ENCODE measurements at regions not wholly inside any gene's neighbourhood (a gene's known extent, or its start where the extent isn't known, plus 50 kb on each side); places are given as distances from the start of the nearest gene placed in this dataset.

DNA sequence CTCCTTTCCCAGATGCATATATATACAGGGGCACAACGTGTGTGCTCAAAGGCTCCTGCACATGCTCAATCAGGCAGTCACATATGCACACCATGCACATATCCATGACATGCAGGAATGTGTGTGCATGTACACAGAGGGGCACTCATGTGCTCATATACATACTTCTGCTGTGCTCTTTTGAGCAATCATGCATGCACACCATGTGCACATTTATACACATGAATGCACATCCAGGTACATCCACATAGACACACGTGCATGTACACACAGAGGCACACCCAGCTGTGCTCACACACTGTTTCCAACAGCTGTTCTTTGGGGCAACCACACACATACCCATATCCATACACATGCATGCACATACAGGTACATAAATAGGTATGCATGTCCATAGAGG is 165.3 kb downstream of the SALL1 start:
- Histone ChIP-seq H3K36me3 (replicated peaks; ENCODE audit: low read depth, low read length) (no peaks in the 10 kb centered on the region), H3K27me3 (ENCODE audit: low read depth, low read length) (peaks cover 8% of the 10 kb centered on the region; the same call in 1 of the 2 replicates), H3K4me3 (ENCODE audit: low read length) (no peak overlapping the region), H2AFZ (ENCODE audit: low read depth, low read length) (no peak overlapping the region), H3K4me1 (ENCODE audit: low read length) (peaks cover 23% of the 10 kb centered on the region), H3K4me2 (ENCODE audit: low read length) (no peak overlapping the region), H3K9me3 (ENCODE audit: insufficient read depth, low read length) (0 out of 2 replicates have a peak, but pooled peaks cover 5% of the 10 kb centered on the region), H4K20me1 (ENCODE audit: insufficient read depth, low read length) (no peaks in the 10 kb centered on the region; the same call in 1 of the 2 replicates), H3K27ac (ENCODE audit: low read length) (no peak overlapping the region), H3K9ac (ENCODE audit: low read length) (no peak overlapping the region), H3K79me2 (ENCODE audit: low read length) (no peaks in the 10 kb centered on the region)
- TF ChIP-seq CTCF (IDR thresholded peaks at IDR 0.05; ENCODE audit: low read depth, low read length) (no peak), EZH2phosphoT487 (IDR thresholded peaks at IDR 0.05; ENCODE audit: low read depth) (no peak)

- Histone ChIP-seq H3K36me3 (replicated peaks; ENCODE audit: low read depth, low read length) (no peaks in the 10 kb centered on the region), H3K27me3 (ENCODE audit: low read depth, low read length) (peaks cover 10% of the 10 kb centered on the region), H3K4me3 (ENCODE audit: low read length) (no peak overlapping the region), H3K4me1 (ENCODE audit: low read length) (peaks cover 20% of the 10 kb centered on the region), H4K20me1 (ENCODE audit: insufficient read depth, low read length) (no peaks in the 10 kb centered on the region; the same call in 1 of the 2 replicates), H3K9ac (ENCODE audit: low read length) (no peak overlapping the region), H3K79me2 (ENCODE audit: low read length) (no peaks in the 10 kb centered on the region), H3K9me3 (ENCODE audit: insufficient read depth, low read length) (0 out of 2 replicates have a peak, but pooled peaks cover 5% of the 10 kb centered on the region), H3K4me2 (ENCODE audit: low read length) (no peak overlapping the region), H3K27ac (ENCODE audit: low read length) (no peak overlapping the region), H2AFZ (ENCODE audit: low read depth, low read length) (no peak overlapping the region)
- TF ChIP-seq CTCF (IDR thresholded peaks at IDR 0.05; ENCODE audit: low read depth, low read length) (no peak), EZH2phosphoT487 (IDR thresholded peaks at IDR 0.05; ENCODE audit: low read depth) (no peak)
These were observed 166.4 kb downstream of the SALL1 start for GRCh38 chr16:50984688-50985087.

DNA sequence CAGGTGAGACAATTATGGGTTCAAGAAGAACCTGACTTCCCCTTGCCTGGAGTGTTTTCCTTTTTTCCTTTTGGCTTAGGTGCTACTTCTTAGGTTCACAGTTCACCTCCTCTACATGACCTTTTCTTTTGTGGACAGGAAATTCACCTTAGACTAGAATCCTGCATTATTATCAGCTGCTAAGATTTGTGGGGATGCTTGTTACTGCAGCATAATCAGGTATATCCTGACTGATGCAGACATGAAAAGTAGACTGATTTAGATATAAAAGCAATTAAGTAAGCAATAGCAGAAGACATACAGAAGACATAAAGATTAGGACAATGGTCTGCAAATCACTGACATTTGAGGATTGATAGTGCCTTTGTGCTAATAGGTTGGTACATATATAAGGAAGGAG is 168.3 kb downstream of the SALL1 start:
- no peak overlapping the region for H3K4me3 ChIP-seq (ENCODE audit: low read length)
- H3K9me3 ChIP-seq (ENCODE audit: insufficient read depth, low read length), result 0 out of 2 replicates have a peak, but pooled peaks cover 5% of the 10 kb centered on the region
- H3K27ac ChIP-seq (ENCODE audit: low read length), result no peak overlapping the region
- no peaks in the 10 kb centered on the region for H4K20me1 ChIP-seq (ENCODE audit: insufficient read depth, low read length)
- H3K4me1 ChIP-seq (ENCODE audit: low read length), result peaks cover 1% of the 10 kb centered on the region
- H3K9ac ChIP-seq (ENCODE audit: low read length), result no peak overlapping the region
- TF ChIP-seq EZH2phosphoT487 (IDR thresholded peaks at IDR 0.05; ENCODE audit: low read depth) (no peak), CTCF (IDR thresholded peaks at IDR 0.05; ENCODE audit: low read depth, low read length) (no peak)
- no peak overlapping the region for H2AFZ ChIP-seq (ENCODE audit: low read depth, low read length)
- H3K4me2 ChIP-seq (ENCODE audit: low read length), result no peak overlapping the region
- H3K79me2 ChIP-seq (ENCODE audit: low read length), result no peaks in the 10 kb centered on the region
- H3K27me3 ChIP-seq (ENCODE audit: low read depth, low read length), result peaks cover 19% of the 10 kb centered on the region
- H3K36me3 ChIP-seq (replicated peaks; ENCODE audit: low read depth, low read length), result no peaks in the 10 kb centered on the region

- H3K4me3 ChIP-seq (ENCODE audit: low read length), result no peak overlapping the region
- no peaks in the 10 kb centered on the region for H3K4me1 ChIP-seq (ENCODE audit: low read length)
- H3K9ac ChIP-seq (ENCODE audit: low read length), result no peak overlapping the region
- H2AFZ ChIP-seq (ENCODE audit: low read depth, low read length), result no peak overlapping the region
- TF ChIP-seq EZH2phosphoT487 (IDR thresholded peaks at IDR 0.05; ENCODE audit: low read depth) (no peak), CTCF (IDR thresholded peaks at IDR 0.05; ENCODE audit: low read depth, low read length) (no peak)
- no peak overlapping the region for H3K27ac ChIP-seq (ENCODE audit: low read length)
- no peaks in the 10 kb centered on the region for H3K36me3 ChIP-seq (replicated peaks; ENCODE audit: low read depth, low read length)
- no peaks in the 10 kb centered on the region for H3K79me2 ChIP-seq (ENCODE audit: low read length)
- H4K20me1 ChIP-seq (ENCODE audit: insufficient read depth, low read length), result no peaks in the 10 kb centered on the region
- 0 out of 2 replicates have a peak, but pooled peaks cover 5% of the 10 kb centered on the region for H3K9me3 ChIP-seq (ENCODE audit: insufficient read depth, low read length)
- no peak overlapping the region for H3K4me2 ChIP-seq (ENCODE audit: low read length)
- H3K27me3 ChIP-seq (ENCODE audit: low read depth, low read length), result peaks cover 22% of the 10 kb centered on the region
These were observed 169.1 kb downstream of the SALL1 start for GRCh38 chr16:50981951-50982350.
